IMR-90 (cell line): ENCODE measurements at regions not wholly inside any gene's neighbourhood (a gene's known extent, or its start where the extent isn't known, plus 50 kb on each side); places are given as distances from the start of the nearest gene placed in this dataset.

ENCODE experiments used
- POLR2A ChIP-seq: IDR thresholded peaks from 2 replicates; pipeline ENCODE4 v1.6.1; 2012; ENCODE audit warnings: mild to moderate bottlenecking, low read depth, low read length
- TF ChIP-seq, protein P1 (sequence below): conservative IDR thresholded peaks from 2 replicates; pipeline ENCODE4 v1.5.1; 2012; ENCODE audit warnings: mild to moderate bottlenecking, low read depth, low read length, improper control_type of control experiment
- TF ChIP-seq, protein P2 (sequence below): fragments of 150-350 bp; IDR thresholded peaks from 2 replicates; pipeline ENCODE4 v1.6.1; 2016; ENCODE audit warnings: low read depth, mild to moderate bottlenecking, low read length, moderate library complexity, borderline replicate concordance

DNA sequence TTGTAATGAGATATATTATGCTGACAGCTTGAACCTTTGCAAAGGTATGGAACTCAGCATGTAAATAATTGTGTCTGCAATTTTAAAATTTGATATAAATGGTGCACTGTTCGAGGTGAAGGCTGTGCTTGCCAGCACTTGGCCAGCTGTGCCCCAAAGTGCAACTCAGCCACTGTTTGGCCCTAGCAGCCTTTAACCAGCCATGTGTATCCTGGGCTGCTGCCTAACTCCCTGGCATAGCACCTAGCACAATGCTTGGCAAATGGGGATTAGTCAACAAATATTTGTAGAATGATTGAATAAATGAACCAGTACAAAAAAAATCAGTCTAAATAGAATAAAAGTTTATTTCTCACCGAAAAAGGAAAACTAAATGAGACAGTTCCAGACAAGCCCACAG lies 83.8 kb upstream of the ZIC3 start:
- TF ChIP-seq, protein P1, sequence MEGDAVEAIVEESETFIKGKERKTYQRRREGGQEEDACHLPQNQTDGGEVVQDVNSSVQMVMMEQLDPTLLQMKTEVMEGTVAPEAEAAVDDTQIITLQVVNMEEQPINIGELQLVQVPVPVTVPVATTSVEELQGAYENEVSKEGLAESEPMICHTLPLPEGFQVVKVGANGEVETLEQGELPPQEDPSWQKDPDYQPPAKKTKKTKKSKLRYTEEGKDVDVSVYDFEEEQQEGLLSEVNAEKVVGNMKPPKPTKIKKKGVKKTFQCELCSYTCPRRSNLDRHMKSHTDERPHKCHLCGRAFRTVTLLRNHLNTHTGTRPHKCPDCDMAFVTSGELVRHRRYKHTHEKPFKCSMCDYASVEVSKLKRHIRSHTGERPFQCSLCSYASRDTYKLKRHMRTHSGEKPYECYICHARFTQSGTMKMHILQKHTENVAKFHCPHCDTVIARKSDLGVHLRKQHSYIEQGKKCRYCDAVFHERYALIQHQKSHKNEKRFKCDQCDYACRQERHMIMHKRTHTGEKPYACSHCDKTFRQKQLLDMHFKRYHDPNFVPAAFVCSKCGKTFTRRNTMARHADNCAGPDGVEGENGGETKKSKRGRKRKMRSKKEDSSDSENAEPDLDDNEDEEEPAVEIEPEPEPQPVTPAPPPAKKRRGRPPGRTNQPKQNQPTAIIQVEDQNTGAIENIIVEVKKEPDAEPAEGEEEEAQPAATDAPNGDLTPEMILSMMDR: no peak
- no peak for TF ChIP-seq POLR2A
- TF ChIP-seq, protein P2, sequence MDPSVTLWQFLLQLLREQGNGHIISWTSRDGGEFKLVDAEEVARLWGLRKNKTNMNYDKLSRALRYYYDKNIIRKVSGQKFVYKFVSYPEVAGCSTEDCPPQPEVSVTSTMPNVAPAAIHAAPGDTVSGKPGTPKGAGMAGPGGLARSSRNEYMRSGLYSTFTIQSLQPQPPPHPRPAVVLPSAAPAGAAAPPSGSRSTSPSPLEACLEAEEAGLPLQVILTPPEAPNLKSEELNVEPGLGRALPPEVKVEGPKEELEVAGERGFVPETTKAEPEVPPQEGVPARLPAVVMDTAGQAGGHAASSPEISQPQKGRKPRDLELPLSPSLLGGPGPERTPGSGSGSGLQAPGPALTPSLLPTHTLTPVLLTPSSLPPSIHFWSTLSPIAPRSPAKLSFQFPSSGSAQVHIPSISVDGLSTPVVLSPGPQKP: no peak
